Activated CD8-positive, alpha-beta T cell treated with anti-CD3 and anti-CD28 coated beads for 36 hours (primary cell): ENCODE measurements at regions not wholly inside any gene's neighbourhood (a gene's known extent, or its start where the extent isn't known, plus 50 kb on each side); places are given as distances from the start of the nearest gene placed in this dataset.

Experiments used
- ATAC-seq: fragments of 200-7000 bp; cut with Tn5 transposase; one replicate; pipeline ENCODE4 v1.10.0; 2021; ENCODE audit warnings: mild to moderate bottlenecking, moderate library complexity
- CTCF ChIA-PET: fragments of 350-600 bp; sonication (Branson Sonifier 250); formaldehyde crosslinking; loops from one replicate; lab custom pipeline; 2021; ENCODE audit warnings: antibody characterized with exemption; lab: Charles Lee
- POLR2A ChIA-PET: fragments of 350-600 bp; sonication (Branson Sonifier 250); formaldehyde crosslinking; loops from one replicate; lab custom pipeline; 2021; ENCODE audit warnings: antibody characterized with exemption; lab: Charles Lee
- DNase-seq: peaks from one replicate; pipeline ENCODE4 v3.0.0-alpha.2; 2020
- H3K27ac Mint-ChIP-seq: one replicate; pipeline ENCODE4 v1.8.0; 2021; ENCODE audit warnings: mild to moderate bottlenecking, mixed read lengths
- H3K27me3 Mint-ChIP-seq: one replicate; pipeline ENCODE4 v1.8.0; 2021; ENCODE audit warnings: mixed read lengths
- H3K36me3 Mint-ChIP-seq: one replicate; pipeline ENCODE4 v1.8.0; 2021; ENCODE audit warnings: low read depth, mixed read lengths
- H3K4me1 Mint-ChIP-seq: one replicate; pipeline ENCODE4 v1.8.0; 2021; ENCODE audit warnings: low read depth, mixed read lengths
- H3K4me3 Mint-ChIP-seq: one replicate; pipeline ENCODE4 v1.8.0; 2021; ENCODE audit warnings: mild to moderate bottlenecking, moderate library complexity, mixed read lengths
- H3K9me3 Mint-ChIP-seq: one replicate; pipeline ENCODE4 v1.8.0; 2021; ENCODE audit warnings: mixed read lengths
- intact Hi-C: fragments of 100-400 bp; cut with micrococcal nuclease; formaldehyde crosslinking; loops from one replicate; pipeline ENCODE4 v1.10.0; 2022
- TF ChIP-seq, protein P1 (sequence below): fragments of 200-600 bp; IDR thresholded peaks from one replicate; pipeline ENCODE4 v1.8.0; 2022; ENCODE audit warnings: antibody characterized with exemption, mild to moderate bottlenecking

DNA sequence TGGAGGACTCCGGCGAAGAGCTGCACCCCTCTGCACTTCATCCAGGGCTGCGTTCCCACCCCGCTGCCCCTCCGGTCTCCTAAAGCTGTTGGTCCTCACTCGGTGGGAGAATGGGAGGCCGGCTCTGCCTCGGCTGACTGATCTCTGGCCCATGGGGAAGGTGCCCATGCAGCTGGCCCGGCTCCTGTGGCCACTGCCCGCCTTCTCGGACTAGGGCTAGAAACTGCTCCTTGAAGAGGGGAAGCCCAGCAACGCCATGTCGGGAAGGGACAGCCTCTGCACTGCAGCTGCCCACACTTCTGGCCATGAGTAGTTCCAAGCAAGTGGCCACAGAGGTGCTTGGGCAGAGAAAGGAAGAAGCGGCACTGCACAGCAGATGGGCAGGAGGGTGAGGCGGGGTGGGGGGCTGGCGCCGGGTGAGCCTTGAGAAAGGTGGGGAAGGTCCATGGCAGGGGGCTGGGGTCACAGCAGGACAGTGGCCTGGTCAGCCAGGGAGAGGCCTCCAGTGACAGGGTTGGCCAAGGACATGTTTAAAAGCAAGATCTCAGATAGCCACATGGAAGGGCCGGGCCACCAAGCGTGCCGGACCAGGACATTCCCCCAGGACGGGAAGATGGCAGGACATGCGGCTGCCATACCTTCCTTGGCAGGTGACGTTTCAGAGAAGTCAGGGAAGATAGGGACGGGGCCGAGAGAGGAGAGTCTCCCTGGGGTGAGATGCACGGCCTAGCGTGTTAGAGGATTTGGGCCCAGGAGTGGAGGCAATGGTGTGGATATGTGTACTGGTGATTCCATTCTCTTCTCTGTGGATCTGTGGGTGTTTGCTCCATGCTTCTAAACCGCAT is 158.8 kb upstream of the HDAC4 start:
- no peak overlapping the region for H3K27ac Mint-ChIP-seq
- CTCF ChIA-PET = no interaction called here
- TF ChIP-seq, protein P1, sequence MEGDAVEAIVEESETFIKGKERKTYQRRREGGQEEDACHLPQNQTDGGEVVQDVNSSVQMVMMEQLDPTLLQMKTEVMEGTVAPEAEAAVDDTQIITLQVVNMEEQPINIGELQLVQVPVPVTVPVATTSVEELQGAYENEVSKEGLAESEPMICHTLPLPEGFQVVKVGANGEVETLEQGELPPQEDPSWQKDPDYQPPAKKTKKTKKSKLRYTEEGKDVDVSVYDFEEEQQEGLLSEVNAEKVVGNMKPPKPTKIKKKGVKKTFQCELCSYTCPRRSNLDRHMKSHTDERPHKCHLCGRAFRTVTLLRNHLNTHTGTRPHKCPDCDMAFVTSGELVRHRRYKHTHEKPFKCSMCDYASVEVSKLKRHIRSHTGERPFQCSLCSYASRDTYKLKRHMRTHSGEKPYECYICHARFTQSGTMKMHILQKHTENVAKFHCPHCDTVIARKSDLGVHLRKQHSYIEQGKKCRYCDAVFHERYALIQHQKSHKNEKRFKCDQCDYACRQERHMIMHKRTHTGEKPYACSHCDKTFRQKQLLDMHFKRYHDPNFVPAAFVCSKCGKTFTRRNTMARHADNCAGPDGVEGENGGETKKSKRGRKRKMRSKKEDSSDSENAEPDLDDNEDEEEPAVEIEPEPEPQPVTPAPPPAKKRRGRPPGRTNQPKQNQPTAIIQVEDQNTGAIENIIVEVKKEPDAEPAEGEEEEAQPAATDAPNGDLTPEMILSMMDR = no peak
- peaks cover 2% of the 10 kb centered on the region for H3K27me3 Mint-ChIP-seq
- no peaks in the 10 kb centered on the region for H3K36me3 Mint-ChIP-seq
- intact Hi-C loops = no loop called here
- peaks cover 4% of the 10 kb centered on the region for H3K4me1 Mint-ChIP-seq
- no peaks in the 10 kb centered on the region for H3K9me3 Mint-ChIP-seq
- no peak overlapping the region for H3K4me3 Mint-ChIP-seq
- POLR2A ChIA-PET = no interaction called here
- no peak for DNase-seq
- no peak for ATAC-seq

DNA sequence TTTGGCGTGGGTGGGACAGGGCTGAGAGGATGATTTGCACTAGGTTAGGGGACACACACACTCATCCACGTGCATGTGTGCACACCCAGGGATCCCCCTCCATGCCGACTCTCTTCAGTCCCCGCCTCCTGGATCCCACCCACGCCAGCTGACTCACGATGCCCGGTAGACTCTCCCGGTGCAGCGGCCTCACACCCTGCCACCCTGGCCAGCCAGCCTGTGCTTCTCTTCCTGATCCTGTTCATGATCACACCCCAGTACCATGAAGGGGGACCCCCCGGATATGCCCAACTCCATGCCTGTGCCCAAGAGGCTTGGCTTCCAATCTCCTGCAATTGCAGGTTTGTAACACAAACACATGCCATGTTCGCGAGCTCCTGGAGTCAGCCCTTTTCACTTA is 157.8 kb upstream of the HDAC4 start:
- Mint-ChIP-seq H3K4me3 (no peak overlapping the region), H3K9me3 (no peaks in the 10 kb centered on the region), H3K36me3 (no peaks in the 10 kb centered on the region), H3K27ac (no peak overlapping the region), H3K4me1 (peaks cover 6% of the 10 kb centered on the region), H3K27me3 (peaks cover 2% of the 10 kb centered on the region)
- intact Hi-C loops = no loop called here
- ATAC-seq (no peak), DNase-seq (no peak)
- ChIA-PET POLR2A (no interaction called here), CTCF (no interaction called here)
- TF ChIP-seq, protein P1 = no peak

DNA sequence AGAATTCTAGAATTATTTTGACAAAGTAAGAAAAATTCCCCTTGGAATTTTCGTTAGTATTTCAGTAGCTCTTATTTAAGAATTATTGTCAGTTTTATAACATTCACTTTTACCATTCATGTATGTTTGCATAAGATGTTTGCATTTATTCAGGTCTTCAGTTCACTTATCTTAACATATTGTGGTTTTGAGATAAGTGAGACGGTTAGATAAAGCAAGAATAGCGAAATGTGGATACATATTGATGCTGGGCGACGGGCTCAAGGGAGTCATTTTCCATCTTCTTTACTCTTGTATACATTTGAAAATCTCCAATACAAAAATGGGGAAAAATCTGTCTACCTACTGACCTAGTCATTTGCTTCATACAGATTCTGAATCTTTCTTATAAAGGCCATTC is 156.7 kb upstream of the HDAC4 start:
- TF ChIP-seq, protein P1 = no peak
- Mint-ChIP-seq H3K9me3 (no peaks in the 10 kb centered on the region), H3K36me3 (no peaks in the 10 kb centered on the region), H3K27me3 (peaks cover 2% of the 10 kb centered on the region), H3K4me3 (no peak overlapping the region), H3K27ac (no peak overlapping the region), H3K4me1 (peaks cover 6% of the 10 kb centered on the region)
- ATAC-seq (no peak), DNase-seq (no peak)
- ChIA-PET CTCF (interaction anchor here (1.3 kb wide), 1 partner anchor 377 kb away, joined by 3 read pairs; no protein-coding TSS in a partner anchor), POLR2A (no interaction called here)
- intact Hi-C loops = no loop called here

DNA sequence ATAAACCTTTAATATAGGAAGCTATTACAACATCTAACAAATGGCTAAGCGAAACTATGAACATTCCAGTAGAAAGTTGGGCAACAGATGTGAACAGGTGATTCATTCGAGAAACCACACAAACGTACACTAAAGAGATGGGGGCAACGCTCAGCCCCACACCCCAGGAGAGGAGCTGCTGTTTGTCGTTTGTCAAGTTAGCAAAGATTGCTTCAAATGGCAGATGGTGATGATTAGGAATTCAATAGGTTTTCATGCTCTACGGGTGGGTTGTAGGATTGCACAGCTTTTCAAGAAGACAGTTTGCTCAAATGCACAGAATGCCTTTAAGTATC is 154.7 kb upstream of the HDAC4 start:
- Mint-ChIP-seq H3K9me3 (no peaks in the 10 kb centered on the region), H3K27me3 (peaks cover 7% of the 10 kb centered on the region), H3K27ac (no peak overlapping the region), H3K4me1 (peaks cover 6% of the 10 kb centered on the region), H3K4me3 (no peak overlapping the region), H3K36me3 (no peaks in the 10 kb centered on the region)
- DNase-seq (no peak), ATAC-seq (no peak)
- TF ChIP-seq, protein P1 = no peak
- intact Hi-C loops = no loop called here
- CTCF ChIA-PET = no interaction called here
- POLR2A ChIA-PET = no interaction called here

DNA sequence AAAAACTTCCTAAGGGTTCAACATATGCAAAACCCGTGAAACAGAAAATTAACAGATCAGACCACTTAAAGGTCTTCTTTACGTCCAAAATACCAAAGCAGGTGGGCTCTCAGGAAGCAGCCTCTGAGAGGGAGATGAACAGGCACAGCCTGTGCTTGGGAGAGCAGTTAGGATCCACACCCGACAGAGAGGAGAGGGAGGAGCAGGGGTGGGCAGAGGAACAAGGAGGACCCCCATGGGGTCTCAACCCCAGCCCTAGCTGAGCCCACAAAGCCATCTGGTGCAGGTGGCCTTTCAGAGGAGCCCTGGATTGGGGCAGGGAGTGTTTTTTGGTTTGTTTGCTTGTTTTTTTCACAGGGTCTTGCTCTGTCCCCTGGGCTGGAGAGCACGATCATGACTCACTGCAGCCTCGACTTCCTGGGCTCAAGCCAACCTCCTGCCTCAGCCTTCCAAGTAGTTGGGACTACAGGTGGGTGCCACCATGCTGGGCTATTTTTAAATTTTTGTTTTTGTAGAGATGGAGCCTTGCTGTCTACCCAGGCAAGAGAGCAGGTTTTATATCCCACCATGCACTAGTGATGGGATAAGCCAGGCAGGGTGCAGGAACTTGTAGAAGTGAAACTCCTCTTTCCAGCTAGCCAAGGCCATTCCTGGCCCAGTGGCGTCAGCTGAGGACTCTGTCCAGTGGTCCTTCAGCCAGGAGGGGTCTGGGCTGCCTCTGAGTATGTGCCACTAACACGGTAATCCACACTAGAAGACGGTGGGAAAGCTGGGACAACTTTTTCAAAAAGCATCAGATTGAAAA is 154.1 kb upstream of the HDAC4 start:
- ATAC-seq (no peak), DNase-seq (no peak)
- H3K27me3 Mint-ChIP-seq = peaks cover 10% of the 10 kb centered on the region
- H3K27ac Mint-ChIP-seq = no peak overlapping the region
- H3K4me1 Mint-ChIP-seq = peaks cover 6% of the 10 kb centered on the region
- no peaks in the 10 kb centered on the region for H3K9me3 Mint-ChIP-seq
- intact Hi-C loops = no loop called here
- no peaks in the 10 kb centered on the region for H3K36me3 Mint-ChIP-seq
- ChIA-PET CTCF (no interaction called here), POLR2A (no interaction called here)
- TF ChIP-seq, protein P1 = no peak
- H3K4me3 Mint-ChIP-seq = no peak overlapping the region
